Common myeloid progenitor, CD34-positive (primary cell): ENCODE measurements at regions not wholly inside any gene's neighbourhood (a gene's known extent, or its start where the extent isn't known, plus 50 kb on each side); places are given as distances from the start of the nearest gene placed in this dataset.
"Not testable (repeated sequence)": the region's sequence is repeated elsewhere in the genome, so short reads cannot be mapped to it uniquely, and the experiment has no call there.

Source experiments
- CTCF ChIA-PET: fragments of 350-600 bp; sonication (Branson Sonifier 250); formaldehyde crosslinking; loops from one replicate; lab custom pipeline; 2021; ENCODE audit warnings: antibody characterized with exemption; lab: Charles Lee
- POLR2A ChIA-PET: fragments of 350-600 bp; sonication (Branson Sonifier 250); formaldehyde crosslinking; loops from one replicate; lab custom pipeline; 2021; ENCODE audit warnings: antibody characterized with exemption; lab: Charles Lee
- DNase-seq, 3 donors: peaks; one replicate each; pipeline versions ENCODE4 v3.0.0 to v3.0.0-alpha.2; 2013
- H3K27ac ChIP-seq, 2 experiments: 1 replicate in 1 of 2; 2 replicates in 1 of 2; pipeline ENCODE4 v1.7.0; 2013; ENCODE audit warnings: inconsistent platforms in 2 of 2, low read length in 2 of 2, mild to moderate bottlenecking in 2 of 2, low read depth in 1 of 2, moderate library complexity in 1 of 2; ENCODE audit not compliant: severe bottlenecking in 2 of 2, insufficient read depth in 1 of 2, poor library complexity in 1 of 2
- H3K27me3 ChIP-seq, 5 experiments: replicated peaks in 2 of 5; 1 replicate in 3 of 5; 2 replicates in 2 of 5; pipeline versions ENCODE4 v1.6.1 to v1.7.0; 2013; ENCODE audit warnings: low read length in 4 of 5, mild to moderate bottlenecking in 2 of 5, moderate library complexity in 2 of 5, inconsistent platforms in 1 of 5; ENCODE audit not compliant: insufficient read depth in 5 of 5, control insufficient read depth in 4 of 5
- H3K36me3 ChIP-seq, 4 experiments: 1 replicate in 2 of 4; 2 replicates in 2 of 4; pipeline versions ENCODE4 v1.6.1 to v1.7.0; 2013; ENCODE audit warnings: low read length in 3 of 4, control low read depth in 1 of 4, mild to moderate bottlenecking in 1 of 4; ENCODE audit not compliant: control insufficient read depth in 4 of 4, insufficient read depth in 4 of 4
- H3K4me1 ChIP-seq, 4 experiments: 1 replicate in 3 of 4; 2 replicates in 1 of 4; pipeline versions ENCODE4 v1.6.1 to v1.7.1; 2013; ENCODE audit warnings: low read length in 3 of 4, mild to moderate bottlenecking in 3 of 4, control low read depth in 1 of 4, inconsistent platforms in 1 of 4, moderate library complexity in 1 of 4; ENCODE audit not compliant: control insufficient read depth in 4 of 4, insufficient read depth in 4 of 4; ENCODE audit errors: control extremely low read depth in 1 of 4
- H3K4me3 ChIP-seq, 7 experiments: 1 replicate in 4 of 7; 2 replicates in 3 of 7; pipeline versions ENCODE4 v1.5.1 to v1.7.0; 2013; ENCODE audit warnings: mild to moderate bottlenecking in 7 of 7, low read length in 6 of 7, moderate library complexity in 6 of 7, inconsistent platforms in 2 of 7, low read depth in 2 of 7, control low read depth in 1 of 7; ENCODE audit not compliant: insufficient read depth in 4 of 7, control insufficient read depth in 1 of 7; ENCODE audit errors: extremely low read depth in 1 of 7
- H3K9me3 ChIP-seq, 5 experiments: 1 replicate in 4 of 5; 2 replicates in 1 of 5; pipeline versions ENCODE4 v1.6.1 to v1.7.1; 2013; ENCODE audit warnings: low read length in 4 of 5, mild to moderate bottlenecking in 2 of 5, inconsistent platforms in 1 of 5, low read depth in 1 of 5, moderate library complexity in 1 of 5; ENCODE audit not compliant: control insufficient read depth in 4 of 5, insufficient read depth in 2 of 5; ENCODE audit errors: control extremely low read depth in 1 of 5
- WGBS: methylation state at CpG from one replicate; pipeline ENCODE4 v1.1.5; 2013; ENCODE audit not compliant: insufficient coverage; 5-methylcytosine and 5-hydroxymethylcytosine counted together

DNA sequence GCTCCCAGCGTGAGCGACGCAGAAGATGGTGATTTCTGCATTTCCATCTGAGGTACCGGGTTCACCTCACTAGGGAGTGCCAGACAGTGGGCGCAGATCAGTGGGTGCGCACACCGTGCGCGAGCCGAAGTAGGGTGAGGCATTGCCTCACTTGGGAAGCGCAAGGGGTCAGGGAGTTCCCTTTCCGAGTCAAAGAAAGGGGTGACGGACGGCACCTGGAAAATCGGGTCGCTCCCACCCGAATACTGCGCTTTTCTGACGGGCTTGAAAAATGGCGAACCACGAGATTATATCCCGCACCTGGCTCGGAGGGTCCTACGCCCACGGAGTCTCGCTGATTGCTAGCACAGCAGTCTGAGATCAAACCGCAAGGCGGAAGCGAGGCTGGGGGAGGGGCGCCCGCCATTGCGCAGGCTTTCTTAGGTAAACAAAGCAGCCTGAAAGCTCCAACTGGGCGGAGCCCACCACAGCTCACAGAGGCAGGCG is 175.8 kb downstream of the PPP1R3A start:
- H3K27me3 ChIP-seq, H3K36me3 ChIP-seq, H3K9me3 ChIP-seq, H3K4me1 ChIP-seq, CTCF ChIA-PET, H3K4me3 ChIP-seq, POLR2A ChIA-PET, DNase-seq, H3K27ac ChIP-seq: not testable (repeated sequence)
- WGBS, result 96% methylated on average over 25 of the region's 34 CpGs

DNA sequence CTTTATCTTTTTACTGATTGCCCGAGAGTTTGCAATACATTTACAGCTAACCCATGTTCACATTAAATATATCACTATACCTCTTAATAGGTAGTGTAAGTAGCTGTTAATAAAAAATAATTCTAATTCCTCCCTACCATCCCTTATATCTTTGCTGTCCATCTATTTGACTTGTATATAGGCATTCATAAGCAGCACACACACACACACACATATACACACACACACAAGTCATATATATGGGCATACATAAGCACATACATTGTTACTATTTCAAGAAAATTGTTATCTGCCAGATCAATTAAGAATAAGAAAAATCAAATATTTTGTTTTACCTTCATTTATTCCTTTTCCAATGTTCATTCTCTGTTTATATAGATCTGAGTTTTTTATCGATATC is 176.4 kb downstream of the PPP1R3A start:
- H3K27ac ChIP-seq, result no peak overlapping the region
- POLR2A ChIA-PET, result no interaction called here
- 100% methylated on average over 1 of the region's 2 CpGs for WGBS
- H3K27me3 ChIP-seq, result no peaks in the 10 kb centered on the region
- CTCF ChIA-PET, result no interaction called here
- no peaks in the 10 kb centered on the region for H3K4me1 ChIP-seq
- no peak overlapping the region for H3K4me3 ChIP-seq
- H3K36me3 ChIP-seq, result no peaks in the 10 kb centered on the region
- no peaks in the 10 kb centered on the region for H3K9me3 ChIP-seq
- DNase-seq, result no peak

DNA sequence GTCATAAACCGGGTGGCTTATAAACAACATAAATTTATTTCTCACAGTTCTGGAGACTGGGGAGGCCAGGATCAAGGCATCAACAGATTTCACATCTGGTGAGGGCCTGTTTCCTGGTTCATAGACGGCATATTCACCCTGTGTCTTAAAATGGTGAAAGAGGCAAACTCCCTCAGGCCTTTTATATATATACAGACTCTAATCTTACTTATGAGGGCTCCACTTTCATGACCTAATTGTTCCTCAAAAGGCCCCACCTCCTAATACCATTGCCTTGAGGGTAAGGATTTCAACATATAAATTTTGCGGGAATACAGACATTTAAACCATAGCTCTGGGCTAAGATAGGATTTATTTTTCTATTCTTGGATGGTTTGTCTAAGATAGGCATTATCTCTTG is 187.2 kb downstream of the PPP1R3A start:
- ChIA-PET CTCF (no interaction called here), POLR2A (no interaction called here)
- 100% methylated on average over 1 of the region's 3 CpGs for WGBS
- Histone ChIP-seq H3K27ac (no peak overlapping the region), H3K27me3 (no peaks in the 10 kb centered on the region), H3K4me3 (no peak overlapping the region), H3K4me1 (no peaks in the 10 kb centered on the region), H3K9me3 (no peaks in the 10 kb centered on the region), H3K36me3 (no peaks in the 10 kb centered on the region)
- no peak for DNase-seq

DNA sequence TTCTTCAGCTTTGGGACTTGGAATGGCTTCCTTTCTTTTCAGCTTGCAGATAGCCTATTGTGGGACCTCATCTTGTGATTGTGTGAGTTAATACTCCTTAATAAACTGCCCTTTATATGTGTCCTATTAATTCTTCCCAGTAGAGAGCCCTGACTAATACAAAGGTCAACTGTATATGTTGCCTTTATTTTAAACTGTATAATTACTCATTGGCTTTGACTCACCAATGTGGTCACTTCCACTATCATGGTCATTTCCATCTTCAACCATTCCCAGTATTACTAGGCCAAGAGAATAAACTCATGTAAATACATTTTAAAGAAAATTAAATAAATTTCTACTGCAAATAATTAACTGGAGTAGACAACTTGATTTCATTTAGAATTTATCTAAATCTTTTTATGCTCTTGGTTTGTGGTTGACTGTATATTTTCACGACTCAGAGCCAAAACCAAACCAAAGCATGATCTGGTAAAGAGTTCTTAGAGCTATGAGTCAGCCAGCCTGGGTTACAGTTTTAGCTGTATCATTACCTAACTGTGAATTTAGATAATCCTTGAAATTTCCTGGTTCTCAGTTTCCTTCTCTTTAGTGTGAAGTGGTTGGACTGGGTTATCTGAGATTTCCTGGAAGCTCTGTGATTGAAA is 188.4 kb downstream of the PPP1R3A start:
- ChIA-PET CTCF (no interaction called here), POLR2A (no interaction called here)
- WGBS, result no CpG with 5 or more reads among the region's 1 CpG
- H3K4me1 ChIP-seq, result no peaks in the 10 kb centered on the region
- no peaks in the 10 kb centered on the region for H3K27me3 ChIP-seq
- no peaks in the 10 kb centered on the region for H3K9me3 ChIP-seq
- no peak overlapping the region for H3K4me3 ChIP-seq
- no peak overlapping the region for H3K27ac ChIP-seq
- H3K36me3 ChIP-seq, result no peaks in the 10 kb centered on the region
- DNase-seq, result no peak

DNA sequence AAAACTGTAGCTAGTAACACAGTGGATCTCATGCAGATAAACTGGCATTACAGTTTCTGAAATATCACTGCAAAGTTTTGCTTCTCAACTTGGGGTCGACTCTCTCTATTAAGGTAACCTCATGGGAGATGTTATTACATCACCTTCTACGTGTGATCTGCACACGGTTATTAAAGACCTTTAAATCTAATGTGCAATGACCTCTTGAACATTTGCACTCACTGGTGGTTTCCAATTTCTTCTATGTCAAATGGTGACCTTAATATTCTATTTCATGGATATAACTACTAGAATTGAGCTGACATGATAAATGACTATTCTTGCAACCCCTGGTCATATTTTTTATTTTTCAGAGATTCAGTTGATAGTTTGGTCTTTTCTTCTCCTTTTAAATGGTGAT is 191.3 kb downstream of the PPP1R3A start:
- no peak overlapping the region for H3K27ac ChIP-seq
- no peaks in the 10 kb centered on the region for H3K4me1 ChIP-seq
- no peaks in the 10 kb centered on the region for H3K9me3 ChIP-seq
- H3K27me3 ChIP-seq, result no peaks in the 10 kb centered on the region
- POLR2A ChIA-PET, result no interaction called here
- no peak overlapping the region for H3K4me3 ChIP-seq
- no peaks in the 10 kb centered on the region for H3K36me3 ChIP-seq
- CTCF ChIA-PET, result interaction anchor here (1.8 kb wide), 1 partner anchor 10 kb away, joined by 7 read pairs; no protein-coding TSS in a partner anchor
- no CpG with 5 or more reads among the region's 3 CpGs for WGBS
- no peak for DNase-seq

DNA sequence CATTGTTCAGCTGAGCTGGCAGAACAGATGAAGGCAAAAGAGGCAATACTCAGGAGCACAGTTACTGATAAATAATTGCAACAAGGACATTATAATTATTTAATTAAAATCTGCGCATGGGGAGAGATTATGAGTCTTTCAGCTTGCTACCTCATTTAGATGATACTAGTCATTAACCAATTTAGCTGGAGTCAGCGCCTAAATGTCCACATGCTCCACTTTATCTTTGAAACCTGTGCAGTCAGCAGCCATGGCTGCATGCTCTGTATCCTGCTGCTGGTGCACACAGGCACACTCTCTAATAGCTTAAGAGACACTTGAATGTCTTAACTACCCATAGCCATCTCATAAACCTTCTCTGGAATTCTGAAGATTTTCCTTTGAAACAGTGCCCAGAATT is 196.8 kb downstream of the PPP1R3A start:
- ChIA-PET CTCF (no interaction called here), POLR2A (no interaction called here)
- H3K36me3 ChIP-seq, result no peaks in the 10 kb centered on the region
- H3K4me3 ChIP-seq, result no peak overlapping the region
- H3K4me1 ChIP-seq, result no peaks in the 10 kb centered on the region
- H3K27ac ChIP-seq, result no peak overlapping the region
- H3K9me3 ChIP-seq, result no peaks in the 10 kb centered on the region
- no peak for DNase-seq
- 45% methylated on average over 1 of the region's 2 CpGs for WGBS
- peaks cover 0 to 3% (median 0%) of the 10 kb centered on the region in 5 experiments for H3K27me3 ChIP-seq

DNA sequence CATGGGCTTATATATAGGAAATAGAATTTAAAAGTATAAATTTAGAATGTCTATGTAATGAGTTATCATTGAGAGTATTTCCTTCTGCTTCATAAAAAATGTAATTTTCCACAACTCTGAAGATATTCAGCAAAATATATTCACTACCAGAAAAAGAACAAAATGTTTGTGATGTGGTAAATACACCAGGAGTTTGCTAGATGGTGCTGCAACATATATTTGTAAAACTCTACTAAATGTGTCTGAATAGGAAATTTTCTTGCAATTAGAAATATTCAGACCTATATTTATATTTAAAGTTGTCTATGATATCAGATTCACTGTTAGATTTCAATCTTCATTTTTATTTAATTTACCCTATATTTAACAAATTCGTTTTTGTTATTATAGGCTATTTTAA is 201.1 kb downstream of the PPP1R3A start:
- Histone ChIP-seq H3K36me3 (no peaks in the 10 kb centered on the region), H3K9me3 (no peaks in the 10 kb centered on the region), H3K27ac (no peak overlapping the region), H3K4me3 (no peak overlapping the region), H3K4me1 (no peaks in the 10 kb centered on the region), H3K27me3 (peaks cover 0 to 3% (median 0%) of the 10 kb centered on the region in 5 experiments)
- no peak for DNase-seq
- no CpG with 5 or more reads among the region's 1 CpG for WGBS
- CTCF ChIA-PET, result interaction anchor here (1.1 to 2.5 kb wide), 2 partner anchors 9 to 11 kb away, joined by 3 to 7 read pairs; no protein-coding TSS in a partner anchor
- POLR2A ChIA-PET, result no interaction called here
